GDM1 (cell line): ENCODE measurements at regions not wholly inside any gene's neighbourhood (a gene's known extent, or its start where the extent isn't known, plus 50 kb on each side); places are given as distances from the start of the nearest gene placed in this dataset.
"Not testable (repeated sequence)": the region's sequence is repeated elsewhere in the genome, so short reads cannot be mapped to it uniquely, and the experiment has no call there.

Source experiments
- DNase-seq: peaks from one replicate; lab custom pipeline; 2025; lab: John Stamatoyannopoulos, UW

GRCh38 chr4:127403471-127404084, 229.2 kb upstream of the INTU start:
- DNase-seq, result no peak

GRCh38 chr4:127406187-127406586, 226.6 kb upstream of the INTU start:
- DNase-seq, result no peak

- DNase-seq, result not testable (repeated sequence)
These were observed 225.2 kb upstream of the INTU start for GRCh38 chr4:127407572-127407971.

- DNase-seq, result no peak
These were observed 222.6 kb upstream of the INTU start for GRCh38 chr4:127410201-127410600.

GRCh38 chr4:127410644-127411043, 222.1 kb upstream of the INTU start:
- DNase-seq, result no peak

GRCh38 chr4:127414951-127415606, 217.7 kb upstream of the INTU start:
- DNase-seq, result no peak

- no peak for DNase-seq
These were observed 216.6 kb upstream of the INTU start for GRCh38 chr4:127416115-127416514.

GRCh38 chr4:127417885-127418535, 214.7 kb upstream of the INTU start:
- no peak for DNase-seq

- DNase-seq, result no peak
These were observed 213.3 kb upstream of the INTU start for GRCh38 chr4:127419431-127419830.

GRCh38 chr4:127421437-127421836, 211.3 kb upstream of the INTU start:
- DNase-seq, result no peak

- no peak for DNase-seq
These were observed 207.4 kb upstream of the INTU start for GRCh38 chr4:127425202-127425845.

- DNase-seq, result no peak
These were observed 206.9 kb upstream of the INTU start for GRCh38 chr4:127425851-127426250.

GRCh38 chr4:127441571-127441970, 191.2 kb upstream of the INTU start:
- DNase-seq, result no peak

GRCh38 chr4:127445471-127445870, 187.3 kb upstream of the INTU start:
- no peak for DNase-seq

GRCh38 chr4:127446427-127446885, 186.3 kb upstream of the INTU start:
- DNase-seq, result no peak

- DNase-seq, result no peak
These were observed 183.8 kb upstream of the INTU start for GRCh38 chr4:127448986-127449385.

- no peak for DNase-seq
These were observed 183.3 kb upstream of the INTU start for GRCh38 chr4:127449449-127449848.

- no peak for DNase-seq
These were observed 182.5 kb upstream of the INTU start for GRCh38 chr4:127450276-127450675.

- DNase-seq, result no peak
These were observed 168.9 kb upstream of the INTU start for GRCh38 chr4:127463883-127464282.

- DNase-seq, result no peak
These were observed 163.2 kb upstream of the INTU start for GRCh38 chr4:127469542-127469941.

- no peak for DNase-seq
These were observed 162.6 kb upstream of the INTU start for GRCh38 chr4:127469959-127470809.

- not testable (repeated sequence) for DNase-seq
These were observed 154.5 kb upstream of the INTU start for GRCh38 chr4:127478271-127478670.
